WI38 (cell line): ENCODE measurements at regions not wholly inside any gene's neighbourhood (a gene's known extent, or its start where the extent isn't known, plus 50 kb on each side); places are given as distances from the start of the nearest gene placed in this dataset.
A peak's percentile ranks its signal among the peaks of the same experiment; 100 is the strongest.

Experiments used
- H3K4me3 ChIP-seq: 2 replicates; pipeline ENCODE4 v1.5.1; 2011; ENCODE audit warnings: low read depth, mild to moderate bottlenecking, control low read depth, low read length
- TF ChIP-seq, protein P1 (sequence below): IDR thresholded peaks from 2 replicates; pipeline ENCODE4 v1.5.1; 2012; ENCODE audit warnings: low read depth, mild to moderate bottlenecking, control low read depth, low read length

DNA sequence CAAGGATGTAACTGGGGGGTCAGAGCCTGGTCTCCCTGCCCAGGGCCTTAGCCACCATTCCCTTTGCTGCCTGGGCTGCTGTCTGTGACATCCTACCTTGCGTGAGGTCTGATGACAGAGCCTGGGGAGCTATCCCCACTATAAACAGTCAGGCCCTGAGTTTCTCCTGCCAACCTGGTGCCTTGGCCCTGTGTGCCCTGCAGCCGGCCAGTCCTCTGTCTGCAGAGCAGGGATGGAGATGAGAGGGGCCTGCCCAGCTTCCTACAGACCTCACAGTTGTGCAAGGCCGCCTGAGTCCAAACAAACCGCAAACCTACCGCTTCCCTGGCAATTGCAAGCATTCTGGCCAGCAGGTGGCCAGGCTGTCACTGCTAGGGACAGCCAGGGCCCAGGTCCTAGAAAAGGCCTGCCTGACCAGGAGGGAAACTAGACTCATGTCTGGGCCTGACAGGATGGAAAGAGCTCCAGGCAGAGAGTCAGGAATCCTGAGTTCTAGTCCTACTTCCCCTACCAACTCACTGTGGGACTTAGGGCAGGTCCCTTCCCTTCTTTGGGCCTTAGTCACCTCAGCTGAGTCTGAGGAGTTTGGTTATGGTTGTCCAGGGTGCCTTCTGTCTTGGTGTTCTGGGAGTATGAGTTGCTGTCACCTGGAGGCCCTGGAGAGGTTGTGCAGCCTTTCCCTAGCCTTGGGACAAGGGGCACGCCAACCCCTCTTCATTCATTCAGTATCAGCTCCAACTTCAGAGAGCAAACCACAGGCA lies 86.2 kb downstream of the VEGFA start:
- TF ChIP-seq, protein P1, sequence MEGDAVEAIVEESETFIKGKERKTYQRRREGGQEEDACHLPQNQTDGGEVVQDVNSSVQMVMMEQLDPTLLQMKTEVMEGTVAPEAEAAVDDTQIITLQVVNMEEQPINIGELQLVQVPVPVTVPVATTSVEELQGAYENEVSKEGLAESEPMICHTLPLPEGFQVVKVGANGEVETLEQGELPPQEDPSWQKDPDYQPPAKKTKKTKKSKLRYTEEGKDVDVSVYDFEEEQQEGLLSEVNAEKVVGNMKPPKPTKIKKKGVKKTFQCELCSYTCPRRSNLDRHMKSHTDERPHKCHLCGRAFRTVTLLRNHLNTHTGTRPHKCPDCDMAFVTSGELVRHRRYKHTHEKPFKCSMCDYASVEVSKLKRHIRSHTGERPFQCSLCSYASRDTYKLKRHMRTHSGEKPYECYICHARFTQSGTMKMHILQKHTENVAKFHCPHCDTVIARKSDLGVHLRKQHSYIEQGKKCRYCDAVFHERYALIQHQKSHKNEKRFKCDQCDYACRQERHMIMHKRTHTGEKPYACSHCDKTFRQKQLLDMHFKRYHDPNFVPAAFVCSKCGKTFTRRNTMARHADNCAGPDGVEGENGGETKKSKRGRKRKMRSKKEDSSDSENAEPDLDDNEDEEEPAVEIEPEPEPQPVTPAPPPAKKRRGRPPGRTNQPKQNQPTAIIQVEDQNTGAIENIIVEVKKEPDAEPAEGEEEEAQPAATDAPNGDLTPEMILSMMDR, result peak; percentile 40; the same call in 1 of the 2 replicates
- no peak overlapping the region for H3K4me3 ChIP-seq

DNA sequence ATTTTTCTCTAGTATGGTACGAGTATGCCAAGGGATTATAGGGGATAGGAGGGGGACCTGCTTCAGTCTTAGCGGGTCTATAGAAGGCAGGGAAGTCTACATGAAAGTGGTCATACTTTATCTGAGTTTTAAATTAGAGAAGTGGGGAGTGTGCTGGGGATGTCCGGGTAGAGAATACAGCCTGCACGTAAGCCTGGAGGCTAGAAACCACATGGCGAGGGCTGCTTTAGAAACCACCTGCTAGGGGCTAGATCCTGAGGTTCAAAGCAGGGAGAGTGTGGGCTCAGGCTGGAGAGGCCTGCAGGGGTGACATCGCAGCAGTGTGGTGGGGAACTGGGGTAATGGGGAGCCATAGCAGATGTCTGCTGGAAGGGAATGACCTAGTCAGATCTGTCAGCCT lies 85.2 kb downstream of the VEGFA start:
- H3K4me3 ChIP-seq, result no peak overlapping the region
- TF ChIP-seq, protein P1, result no peak

DNA sequence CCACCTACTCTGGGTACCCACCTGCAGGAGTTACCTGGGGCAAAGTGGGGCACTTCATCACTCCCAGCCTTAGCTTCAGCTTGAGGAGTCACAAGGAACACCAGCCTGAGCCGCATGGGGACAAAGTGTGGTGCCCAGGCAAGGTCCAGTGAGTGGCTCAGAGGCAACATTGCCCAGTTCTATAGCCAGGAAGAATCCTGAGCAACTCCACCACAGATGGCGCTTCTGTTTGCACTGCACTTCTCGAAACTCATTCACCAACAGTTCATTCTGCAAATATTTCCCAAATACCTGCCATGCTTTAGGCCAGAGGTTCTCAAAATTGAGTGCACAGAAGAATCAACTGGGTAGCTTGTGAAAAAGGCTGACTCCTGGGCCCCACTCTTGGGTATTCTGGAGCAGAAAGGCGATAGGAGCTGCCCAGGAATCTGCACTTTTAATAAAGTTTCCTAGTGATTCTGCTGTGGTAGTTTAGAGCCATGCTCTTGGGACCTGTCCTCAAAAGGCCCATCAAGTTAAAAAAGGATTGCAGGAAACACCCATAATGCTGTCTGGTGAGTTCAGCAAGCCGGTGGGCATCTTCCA lies 83.1 kb downstream of the VEGFA start:
- H3K4me3 ChIP-seq, result no peak overlapping the region
- TF ChIP-seq, protein P1, result no peak

DNA sequence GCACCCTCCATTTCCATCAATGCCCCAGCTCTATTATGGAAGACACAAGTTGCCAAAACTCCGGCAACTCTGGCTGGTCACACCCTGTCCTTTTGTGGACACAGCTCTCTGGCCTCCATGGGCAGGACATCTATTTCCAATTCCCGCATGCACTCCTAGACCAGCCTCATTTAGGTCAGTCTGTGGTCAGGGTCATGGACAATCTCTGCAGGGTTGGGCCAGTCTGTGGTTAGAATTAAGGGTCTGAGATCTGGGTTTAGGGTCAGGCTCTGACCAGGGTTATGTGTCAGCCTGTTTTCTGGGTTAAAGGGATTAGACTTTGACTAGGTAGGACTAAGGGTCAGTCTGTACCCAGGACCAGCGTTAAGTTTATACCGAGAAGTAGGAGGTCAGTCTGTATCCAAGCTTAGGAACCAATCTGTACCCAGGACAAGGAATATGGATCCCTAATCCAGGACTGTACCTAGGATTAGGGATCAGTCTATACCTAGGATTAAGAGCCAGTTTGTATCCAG lies 82.4 kb downstream of the VEGFA start:
- TF ChIP-seq, protein P1, result no peak

DNA sequence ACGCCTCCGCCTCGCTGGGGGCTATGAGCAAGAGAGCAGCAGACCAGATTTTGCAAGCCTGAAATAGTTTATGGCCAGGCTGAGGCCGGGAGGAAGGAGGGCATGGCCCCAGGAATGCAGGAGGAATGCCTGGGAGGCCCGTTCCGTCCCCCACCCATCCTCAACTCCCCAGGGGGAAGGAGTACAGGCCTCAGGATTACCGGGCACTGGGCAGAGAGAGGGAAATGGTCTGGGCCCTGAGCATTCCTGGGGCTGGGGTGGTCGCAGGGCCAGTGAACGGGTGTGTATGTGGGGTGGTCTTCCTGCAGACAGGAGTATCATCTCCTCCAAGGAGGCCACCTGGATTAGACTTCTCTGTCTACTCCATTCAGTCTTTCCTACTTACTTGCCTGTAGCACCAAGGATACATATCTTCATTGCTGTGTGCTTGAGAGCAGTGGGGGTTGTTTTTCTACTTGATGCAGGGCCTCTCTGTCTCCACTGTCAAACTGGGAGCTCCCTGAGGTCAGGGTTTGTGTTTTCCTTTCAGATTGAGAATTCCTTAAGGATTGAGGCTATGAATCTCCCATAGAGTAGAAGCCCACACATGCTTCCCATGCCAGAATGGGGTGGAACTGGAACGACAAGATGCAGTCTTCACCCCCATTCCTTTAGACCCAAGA lies 81.3 kb downstream of the VEGFA start:
- H3K4me3 ChIP-seq, result no peak overlapping the region

More for the DNA sequence above, 82.4 kb downstream of the VEGFA start:
- no peak overlapping the region for H3K4me3 ChIP-seq

DNA sequence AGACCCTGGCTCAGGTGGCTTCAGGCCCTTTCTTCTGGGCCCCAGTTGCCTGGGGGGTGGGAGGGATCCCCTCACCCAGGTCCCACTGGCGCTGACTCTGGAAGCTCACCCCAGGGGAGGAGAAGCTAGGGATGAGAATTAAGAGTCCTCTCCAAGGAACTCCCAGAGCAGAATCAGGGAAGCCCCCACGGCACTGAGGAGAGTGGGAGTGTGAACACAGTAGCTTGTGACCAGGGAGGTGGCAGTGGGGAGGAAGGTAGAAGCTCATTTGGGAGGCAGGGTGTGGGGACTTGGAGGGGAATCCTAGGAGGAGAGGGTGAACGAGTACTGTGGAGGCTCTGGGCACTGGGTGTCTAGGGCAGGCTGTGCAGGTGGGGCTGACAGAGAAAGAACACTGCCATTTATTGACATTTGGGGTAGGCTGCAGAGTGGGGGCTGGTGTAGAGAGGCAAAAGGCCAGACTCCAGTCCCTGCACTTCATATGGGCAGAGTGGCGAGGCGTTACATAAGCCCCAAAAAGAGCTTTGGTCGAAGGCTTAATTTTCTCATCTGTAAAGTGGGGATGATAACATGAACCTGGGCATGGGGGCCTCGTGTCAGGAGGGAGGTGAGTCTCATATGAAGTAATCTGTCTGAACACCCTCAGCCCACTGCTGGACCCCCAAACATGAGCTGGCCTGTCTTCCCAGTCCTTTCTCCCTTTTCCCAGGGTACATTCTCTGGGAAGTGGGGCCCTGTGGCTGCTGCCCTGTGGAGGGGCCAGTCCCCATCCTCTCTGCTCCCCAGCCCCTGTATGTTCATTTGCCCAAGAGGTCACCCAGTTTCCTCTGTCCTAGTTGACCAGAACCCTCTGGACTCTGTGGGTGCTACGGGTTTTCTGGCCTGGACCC lies 80.5 kb downstream of the VEGFA start:
- TF ChIP-seq, protein P1, result no peak
- no peak overlapping the region for H3K4me3 ChIP-seq

More for the DNA sequence above, 81.3 kb downstream of the VEGFA start:
- TF ChIP-seq, protein P1, result no peak
